IMR-90 (cell line): ENCODE measurements at regions not wholly inside any gene's neighbourhood (a gene's known extent, or its start where the extent isn't known, plus 50 kb on each side); places are given as distances from the start of the nearest gene placed in this dataset.

Experiments used
- ATAC-seq: fragments of 200-7000 bp; cut with Tn5 transposase; 2 replicates; pipeline ENCODE4 v1.9.1; 2020; ENCODE audit warnings: low read depth, mild to moderate bottlenecking, moderate library complexity
- BruUV-seq: library from RNA; stranded (reverse); fragments of 400-500 nt; replicated peaks from 2 replicates; lab custom pipeline; 2021; lab: Mats Ljungman, UMichigan
- CTCF ChIA-PET: fragments of 300-600 bp; formaldehyde crosslinking; extraction: SDS; loops from one replicate; lab custom pipeline; 2021; ENCODE audit warnings: antibody characterized with exemption; lab: Yijun Ruan, JAX
- POLR2A ChIA-PET: fragments of 300-600 bp; sonication (Branson Sonifier 250); formaldehyde crosslinking; loops from one replicate; lab custom pipeline; 2022; ENCODE audit warnings: antibody characterized with exemption; ENCODE audit not compliant: unreplicated experiment; lab: Charles Lee
- DNase-seq: peaks from one replicate; pipeline ENCODE4 v3.0.0; 2013
- H2AFZ ChIP-seq: replicated peaks from 2 replicates; pipeline ENCODE3; 2013; ENCODE audit warnings: low read length, mild to moderate bottlenecking; ENCODE audit not compliant: poor library complexity
- H2AK5ac ChIP-seq: 2 replicates; pipeline ENCODE4 v1.6.1; 2013; ENCODE audit warnings: low read depth, low read length, inconsistent platforms
- H2AK9ac ChIP-seq: replicated peaks from 2 replicates; pipeline ENCODE3; 2013; ENCODE audit warnings: mild to moderate bottlenecking, low read depth, low read length, moderate library complexity; ENCODE audit not compliant: poor library complexity
- H2BK120ac ChIP-seq: 2 replicates; pipeline ENCODE4 v1.6.1; 2013; ENCODE audit warnings: low read depth, low read length, inconsistent platforms
- H2BK15ac ChIP-seq: 3 replicates; pipeline ENCODE4 v1.6.1; 2013; ENCODE audit warnings: low read depth, low read length, inconsistent platforms
- H2BK20ac ChIP-seq: 2 replicates; pipeline ENCODE4 v1.6.1; 2013; ENCODE audit warnings: low read depth, mild to moderate bottlenecking, inconsistent platforms, low read length, moderate library complexity
- H2BK5ac ChIP-seq: 2 replicates; pipeline ENCODE4 v1.6.1; 2013; ENCODE audit warnings: mild to moderate bottlenecking, low read depth, low read length, inconsistent platforms; ENCODE audit not compliant: poor library complexity, severe bottlenecking
- H3K14ac ChIP-seq: replicated peaks from 2 replicates; pipeline ENCODE4 v1.6.1; 2013; ENCODE audit warnings: low read depth, low read length, inconsistent platforms
- H3K18ac ChIP-seq: 2 replicates; pipeline ENCODE4 v1.6.1; 2013; ENCODE audit warnings: low read depth, low read length, control low read depth
- H3K23ac ChIP-seq: 2 replicates; pipeline ENCODE4 v1.6.1; 2013; ENCODE audit warnings: low read depth, low read length, inconsistent platforms
- H3K27ac ChIP-seq: 2 replicates; pipeline ENCODE4 v1.5.1; 2013; ENCODE audit warnings: mild to moderate bottlenecking, control low read depth, low read length; ENCODE audit not compliant: insufficient read depth
- H3K27me3 ChIP-seq: 2 replicates; pipeline ENCODE4 v1.6.1; 2013; ENCODE audit warnings: low read length; ENCODE audit not compliant: control insufficient read depth, insufficient read depth
- H3K36me3 ChIP-seq: 2 replicates; pipeline ENCODE4 v1.6.1; 2013; ENCODE audit warnings: low read length, mixed read lengths; ENCODE audit not compliant: control insufficient read depth, insufficient read depth
- H3K4ac ChIP-seq: 2 replicates; pipeline ENCODE4 v1.6.1; 2013; ENCODE audit warnings: low read depth, low read length, inconsistent platforms
- H3K4me1 ChIP-seq: 2 replicates; pipeline ENCODE4 v1.6.1; 2013; ENCODE audit warnings: low read length, mixed read lengths; ENCODE audit not compliant: control insufficient read depth, insufficient read depth
- H3K4me2 ChIP-seq: 2 replicates; pipeline ENCODE4 v1.6.1; 2013; ENCODE audit warnings: low read depth, mild to moderate bottlenecking, control low read depth, low read length, moderate library complexity
- H3K4me3 ChIP-seq: 2 replicates; pipeline ENCODE4 v1.5.1; 2013; ENCODE audit warnings: low read depth, mild to moderate bottlenecking, control low read depth, low read length, moderate library complexity; ENCODE audit not compliant: insufficient read depth
- H3K56ac ChIP-seq: 2 replicates; pipeline ENCODE4 v1.6.1; 2013; ENCODE audit warnings: low read length, inconsistent platforms; ENCODE audit not compliant: insufficient read depth; ENCODE audit errors: extremely low read depth
- H3K79me1 ChIP-seq, 2 experiments: 2 replicates each; pipeline ENCODE4 v1.6.1; 2013; ENCODE audit warnings: low read length in 2 of 2, inconsistent platforms in 1 of 2, low read depth in 1 of 2
- H3K9ac ChIP-seq: 2 replicates; pipeline ENCODE4 v1.6.1; 2013; ENCODE audit warnings: low read depth, low read length, control low read depth
- H3K9me1 ChIP-seq: 2 replicates; pipeline ENCODE4 v1.6.1; 2013; ENCODE audit warnings: low read length, inconsistent platforms; ENCODE audit not compliant: insufficient read depth
- H3K9me3 ChIP-seq: 2 replicates; pipeline ENCODE4 v1.6.1; 2013; ENCODE audit warnings: low read length; ENCODE audit not compliant: control insufficient read depth, insufficient read depth
- H4K20me1 ChIP-seq: 2 replicates; pipeline ENCODE4 v1.6.1; 2013; ENCODE audit warnings: low read length, inconsistent platforms; ENCODE audit not compliant: insufficient read depth
- H4K5ac ChIP-seq: 2 replicates; pipeline ENCODE4 v1.6.1; 2013; ENCODE audit warnings: mild to moderate bottlenecking, low read depth, low read length, control low read depth
- H4K8ac ChIP-seq, 2 experiments: 2 replicates each; pipeline ENCODE4 v1.6.1; 2013; ENCODE audit warnings: low read depth in 2 of 2, low read length in 2 of 2, control low read depth in 1 of 2, inconsistent platforms in 1 of 2
- H4K91ac ChIP-seq: 2 replicates; pipeline ENCODE4 v1.6.1; 2013; ENCODE audit warnings: low read depth, low read length, inconsistent platforms; ENCODE audit not compliant: insufficient read depth
- BHLHE40 ChIP-seq: fragments of 150-350 bp; IDR thresholded peaks from 2 replicates; pipeline ENCODE4 v1.6.1; 2016; ENCODE audit warnings: mild to moderate bottlenecking, low read depth, low read length
- CEBPB ChIP-seq: IDR thresholded peaks from 2 replicates; pipeline ENCODE4 v1.6.1; 2012; ENCODE audit warnings: low read depth, low read length, improper control_type of control experiment
- FOS ChIP-seq: fragments of 150-350 bp; IDR thresholded peaks from 2 replicates; pipeline ENCODE4 v1.6.1; 2016; ENCODE audit warnings: low read depth, low read length
- MAFK ChIP-seq: IDR thresholded peaks from 2 replicates; pipeline ENCODE4 v1.6.1; 2012; ENCODE audit warnings: low read depth, low read length, improper control_type of control experiment
- MAZ ChIP-seq: IDR thresholded peaks from 2 replicates; pipeline ENCODE4 v1.6.1; 2012; ENCODE audit warnings: low read depth, mild to moderate bottlenecking, low read length, improper control_type of control experiment, moderate library complexity, borderline replicate concordance
- MXI1 ChIP-seq: IDR thresholded peaks from 2 replicates; pipeline ENCODE4 v1.6.1; 2012; ENCODE audit warnings: low read depth, mild to moderate bottlenecking, low read length, moderate library complexity, borderline replicate concordance
- RAD21 ChIP-seq: IDR thresholded peaks from 2 replicates; pipeline ENCODE4 v1.6.1; 2012; ENCODE audit warnings: low read length, improper control_type of control experiment
- RFX5 ChIP-seq: IDR thresholded peaks from 2 replicates; pipeline ENCODE4 v1.8.0; 2012; ENCODE audit warnings: low read depth, mild to moderate bottlenecking, low read length, moderate library complexity
- SMC3 ChIP-seq: fragments of 150-350 bp; IDR thresholded peaks from 2 replicates; pipeline ENCODE4 v1.6.1; 2016; ENCODE audit warnings: low read depth, mild to moderate bottlenecking, antibody characterized with exemption, low read length, moderate library complexity
- WGBS, 2 experiments: methylation state at CpG; one replicate each; pipeline versions ENCODE4 v1.1.5 to v1.1.7; 2013; ENCODE audit warnings: missing lambda C conversion rate in 2 of 2; ENCODE audit not compliant: insufficient read length in 1 of 2; ENCODE audit errors: extremely low coverage in 2 of 2; 5-methylcytosine and 5-hydroxymethylcytosine counted together
- dilution Hi-C: fragments of 300-500 bp; cut with HindIII; formaldehyde crosslinking; loops from one replicate; pipeline ENCODE4 v1.14.3; 2018; ENCODE audit warnings: low sequenced_read_pairs; ENCODE audit not compliant: unreplicated experiment
- in situ Hi-C: fragments of 300-500 bp; cut with MboI; formaldehyde crosslinking; loops from 3 replicates; pipeline ENCODE4 v1.14.3; 2019; ENCODE audit warnings: low sequenced_read_pairs, inconsistent platforms, mixed read lengths
- intact Hi-C: fragments of 100-400 bp; cut with micrococcal nuclease; formaldehyde crosslinking; loops from 2 replicates; pipeline ENCODE4 v1.10.0; 2022
- TF ChIP-seq, protein P1 (sequence below): fragments of 150-350 bp; IDR thresholded peaks from 2 replicates; pipeline ENCODE4 v1.6.1; 2016; ENCODE audit warnings: low read depth, mild to moderate bottlenecking, low read length, moderate library complexity, borderline replicate concordance
- TF ChIP-seq, protein P2 (sequence below): fragments of 150-350 bp; IDR thresholded peaks from 2 replicates; pipeline ENCODE4 v1.6.1; 2017; ENCODE audit warnings: mild to moderate bottlenecking, antibody characterized with exemption, low read length, low read depth
- TF ChIP-seq, protein P3 (sequence below): conservative IDR thresholded peaks from 2 replicates; pipeline ENCODE4 v1.5.1; 2012; ENCODE audit warnings: mild to moderate bottlenecking, low read depth, low read length, improper control_type of control experiment

DNA sequence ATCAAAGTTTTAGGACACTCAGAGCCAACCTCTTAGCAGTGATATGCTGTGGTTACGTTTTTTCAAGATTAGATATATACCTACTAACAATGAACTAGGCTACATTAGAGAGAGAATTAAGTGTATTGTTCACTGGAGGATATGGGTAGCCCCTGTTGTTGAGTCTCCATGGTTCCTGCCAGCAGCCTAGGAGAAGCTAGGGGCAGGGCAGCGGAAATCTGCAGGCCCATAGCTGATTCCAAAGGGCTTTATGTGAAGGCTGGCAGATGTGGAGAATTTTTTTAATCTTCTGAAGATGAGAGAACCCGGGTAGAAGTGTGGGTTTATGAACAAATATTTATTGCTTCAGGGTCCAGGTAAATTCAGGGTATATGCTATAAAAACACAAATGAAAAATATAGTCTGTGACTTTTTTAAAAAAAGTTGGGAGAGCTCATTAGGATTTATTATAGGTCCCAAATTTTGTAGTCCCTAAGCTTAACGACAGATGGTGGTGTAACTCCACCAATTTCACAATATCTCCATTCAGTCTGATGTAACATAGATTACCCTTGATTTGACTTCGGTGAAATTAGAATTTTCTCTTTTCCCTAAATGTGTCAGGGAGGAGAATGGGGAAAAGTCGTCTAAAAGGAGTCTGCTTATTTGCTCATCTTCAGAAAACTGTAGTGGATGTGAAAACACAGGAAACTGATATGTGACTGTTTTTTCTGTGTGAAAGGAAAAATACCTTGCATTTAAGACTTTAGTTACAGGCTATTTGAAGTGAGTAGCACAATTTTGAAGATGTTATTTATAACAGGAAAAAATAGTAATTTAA is 163.0 kb upstream of the PPP1R3A start:
- H2AFZ ChIP-seq, result no peak overlapping the region
- H3K4ac ChIP-seq, result no peak overlapping the region
- H2BK20ac ChIP-seq, result no peak overlapping the region
- no peak for TF ChIP-seq MXI1
- TF ChIP-seq, protein P1, sequence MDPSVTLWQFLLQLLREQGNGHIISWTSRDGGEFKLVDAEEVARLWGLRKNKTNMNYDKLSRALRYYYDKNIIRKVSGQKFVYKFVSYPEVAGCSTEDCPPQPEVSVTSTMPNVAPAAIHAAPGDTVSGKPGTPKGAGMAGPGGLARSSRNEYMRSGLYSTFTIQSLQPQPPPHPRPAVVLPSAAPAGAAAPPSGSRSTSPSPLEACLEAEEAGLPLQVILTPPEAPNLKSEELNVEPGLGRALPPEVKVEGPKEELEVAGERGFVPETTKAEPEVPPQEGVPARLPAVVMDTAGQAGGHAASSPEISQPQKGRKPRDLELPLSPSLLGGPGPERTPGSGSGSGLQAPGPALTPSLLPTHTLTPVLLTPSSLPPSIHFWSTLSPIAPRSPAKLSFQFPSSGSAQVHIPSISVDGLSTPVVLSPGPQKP, result no peak
- TF ChIP-seq CEBPB, result peak; percentile 89
- no peak for TF ChIP-seq MAFK
- TF ChIP-seq RFX5, result no peak
- TF ChIP-seq, protein P2, sequence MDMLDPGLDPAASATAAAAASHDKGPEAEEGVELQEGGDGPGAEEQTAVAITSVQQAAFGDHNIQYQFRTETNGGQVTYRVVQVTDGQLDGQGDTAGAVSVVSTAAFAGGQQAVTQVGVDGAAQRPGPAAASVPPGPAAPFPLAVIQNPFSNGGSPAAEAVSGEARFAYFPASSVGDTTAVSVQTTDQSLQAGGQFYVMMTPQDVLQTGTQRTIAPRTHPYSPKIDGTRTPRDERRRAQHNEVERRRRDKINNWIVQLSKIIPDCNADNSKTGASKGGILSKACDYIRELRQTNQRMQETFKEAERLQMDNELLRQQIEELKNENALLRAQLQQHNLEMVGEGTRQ, result no peak
- TF ChIP-seq FOS, result no peak
- peak; percentile 62 for TF ChIP-seq SMC3
- peak; percentile 82 for TF ChIP-seq RAD21
- TF ChIP-seq, protein P3, sequence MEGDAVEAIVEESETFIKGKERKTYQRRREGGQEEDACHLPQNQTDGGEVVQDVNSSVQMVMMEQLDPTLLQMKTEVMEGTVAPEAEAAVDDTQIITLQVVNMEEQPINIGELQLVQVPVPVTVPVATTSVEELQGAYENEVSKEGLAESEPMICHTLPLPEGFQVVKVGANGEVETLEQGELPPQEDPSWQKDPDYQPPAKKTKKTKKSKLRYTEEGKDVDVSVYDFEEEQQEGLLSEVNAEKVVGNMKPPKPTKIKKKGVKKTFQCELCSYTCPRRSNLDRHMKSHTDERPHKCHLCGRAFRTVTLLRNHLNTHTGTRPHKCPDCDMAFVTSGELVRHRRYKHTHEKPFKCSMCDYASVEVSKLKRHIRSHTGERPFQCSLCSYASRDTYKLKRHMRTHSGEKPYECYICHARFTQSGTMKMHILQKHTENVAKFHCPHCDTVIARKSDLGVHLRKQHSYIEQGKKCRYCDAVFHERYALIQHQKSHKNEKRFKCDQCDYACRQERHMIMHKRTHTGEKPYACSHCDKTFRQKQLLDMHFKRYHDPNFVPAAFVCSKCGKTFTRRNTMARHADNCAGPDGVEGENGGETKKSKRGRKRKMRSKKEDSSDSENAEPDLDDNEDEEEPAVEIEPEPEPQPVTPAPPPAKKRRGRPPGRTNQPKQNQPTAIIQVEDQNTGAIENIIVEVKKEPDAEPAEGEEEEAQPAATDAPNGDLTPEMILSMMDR, result peak; percentile 76
- no peak for TF ChIP-seq MAZ
- no peak for TF ChIP-seq BHLHE40
- in situ Hi-C loops (no loop called here), dilution Hi-C loops (no loop called here), intact Hi-C loops (loop anchor here (1.0 to 10.0 kb wide), 8 partner anchors 457 to 1830 kb away; partner anchors contain the start of gene MDFIC)
- H2BK120ac ChIP-seq, result no peak overlapping the region
- no peak overlapping the region for H3K9ac ChIP-seq
- H3K4me1 ChIP-seq, result no peaks in the 10 kb centered on the region; the same call in 1 of the 2 replicates
- WGBS, 2 experiments, result no CpG with 5 or more reads among the region's 6 CpGs
- H3K4me2 ChIP-seq, result peak overlapping the region; percentile 63; the same call in 1 of the 2 replicates
- H3K23ac ChIP-seq, result no peak overlapping the region
- no peak overlapping the region for H3K14ac ChIP-seq
- no peak overlapping the region for H2AK5ac ChIP-seq
- ATAC-seq, result no peak
- peak; percentile 70 for DNase-seq
- no peaks in the 10 kb centered on the region for H3K79me1 ChIP-seq
- H3K56ac ChIP-seq, result no peak overlapping the region
- no peak overlapping the region for H2BK5ac ChIP-seq
- no peak overlapping the region for H4K8ac ChIP-seq
- ChIA-PET POLR2A (no interaction called here), CTCF (interaction anchor here (0.6 to 1.2 kb wide), 5 partner anchors 16 to 1769 kb away, joined by 3 to 5 read pairs (median 3); no protein-coding TSS in a partner anchor)
- H2AK9ac ChIP-seq, result no peak overlapping the region
- H3K36me3 ChIP-seq, result no peaks in the 10 kb centered on the region
- peaks cover 12% of the 10 kb centered on the region; the same call in 1 of the 2 replicates for H3K9me3 ChIP-seq
- H3K18ac ChIP-seq, result no peak overlapping the region
- no peaks in the 10 kb centered on the region for H3K9me1 ChIP-seq
- no peaks in the 10 kb centered on the region for H4K20me1 ChIP-seq
- peaks cover 38% of the 10 kb centered on the region for H3K27me3 ChIP-seq
- no peak overlapping the region for H4K5ac ChIP-seq
- H3K27ac ChIP-seq, result no peak overlapping the region
- no TSS peak for BruUV-seq
- no peak overlapping the region for H4K91ac ChIP-seq
- no peak overlapping the region for H2BK15ac ChIP-seq
- H3K4me3 ChIP-seq, result no peak overlapping the region
